Left lung (tissue), 2 donors: ENCODE measurements at regions not wholly inside any gene's neighbourhood (a gene's known extent, or its start where the extent isn't known, plus 50 kb on each side); places are given as distances from the start of the nearest gene placed in this dataset.

ENCODE experiments used
- microRNA-seq, 2 donors: library from miRNA; unstranded; fragments of <30 nt; microRNA quantifications; one replicate each; pipeline ENCODE4, GENCODE V29; 2019
- donor health status: DM: no; HTN: yes; CAD: no.
- donor health status: DM: no; HTN: no; CAD: no.

Small RNAs in the stretch of these regions (microRNA-seq; reads per million reads assigned to microRNA genes)
- 0 reads per million in 2 donors for gene MIR4445
